ENCODE measurements at regions not wholly inside any gene's neighbourhood (a gene's known extent, or its start where the extent isn't known, plus 50 kb on each side); places are given as distances from the start of the nearest gene placed in this dataset.
A peak's percentile ranks its signal among the peaks of the same experiment; 100 is the strongest.

DNA sequence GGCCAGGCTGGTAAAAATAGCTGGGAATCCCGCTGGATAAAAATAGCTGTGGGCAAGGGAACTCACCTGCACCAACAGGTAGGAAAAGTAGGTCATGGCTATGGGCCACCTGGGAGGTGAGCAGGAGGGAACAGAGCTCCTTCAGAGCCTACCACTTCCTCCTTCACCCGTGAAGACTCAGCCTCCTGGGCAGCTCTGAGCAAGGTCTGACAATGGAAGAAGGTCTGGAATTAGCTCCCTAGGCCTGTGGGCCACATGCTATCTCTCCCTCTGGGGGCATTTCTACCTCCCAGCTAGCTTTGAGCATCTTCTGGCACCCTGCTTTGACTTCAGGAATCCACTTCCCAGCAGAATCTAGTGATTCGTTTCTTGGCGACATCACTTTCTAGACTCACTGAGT lies 153.9 kb downstream of the MRPL14 start:
- Mint-ChIP-seq H3K4me3 (no peak overlapping the region), H3K27ac (no peak overlapping the region), H3K9me3 (peaks cover 0 to 2% of the 10 kb centered on the region in 2 experiments; a peak in 1 of 5 replicates), H3K36me3 (ENCODE audit: insufficient read depth in 1 of 3, low read depth in 3 of 3) (no peaks in the 10 kb centered on the region), H3K27me3 (ENCODE audit: low read depth) (peaks cover 11% of the 10 kb centered on the region), H3K4me1 (peaks cover 19 to 20% of the 10 kb centered on the region in 2 experiments)
- Histone ChIP-seq H2AFZ (ENCODE audit: low read length) (no peak overlapping the region), H2BK12ac (ENCODE audit: insufficient read length, low read depth, low read length) (no peak overlapping the region), H3T11ph (ENCODE audit: low read length) (no peak overlapping the region), H4K5ac (ENCODE audit: insufficient read length, low read depth, low read length) (no peak overlapping the region), H3K9ac (ENCODE audit: extremely low read depth, insufficient read length, low read length) (no peak overlapping the region), H4K20me1 (ENCODE audit: control insufficient read depth, insufficient read depth, insufficient read length) (no peaks in the 10 kb centered on the region), H3K23ac (ENCODE audit: insufficient read length, low read depth, low read length) (no peak overlapping the region), H2AK5ac (ENCODE audit: insufficient read length, low read length) (no peak overlapping the region), H3K79me2 (ENCODE audit: insufficient read depth, low read length) (no peaks in the 10 kb centered on the region), H3K14ac (ENCODE audit: insufficient read depth, low read length) (no peak overlapping the region), H3K4me1 (ENCODE audit: insufficient read depth, low read length) (no peaks in the 10 kb centered on the region), H2BK15ac (ENCODE audit: low read depth, low read length) (no peak overlapping the region), H3K4ac (ENCODE audit: low read depth, low read length) (no peak overlapping the region), H3K18ac (ENCODE audit: insufficient read length, low read depth, low read length) (no peak overlapping the region), H2BK5ac (ENCODE audit: insufficient read length, low read length) (no peak overlapping the region), H2BK20ac (ENCODE audit: low read depth, low read length, poor library complexity, severe bottlenecking) (no peak overlapping the region), H2BK120ac (ENCODE audit: low read depth, low read length, poor library complexity, severe bottlenecking) (no peak overlapping the region), H3K4me2 (ENCODE audit: insufficient read depth, insufficient read length, low read length) (no peak overlapping the region), H3K27me3 (ENCODE audit: insufficient read depth, low read length) (no peaks in the 10 kb centered on the region), H3K23me2 (ENCODE audit: insufficient read length, low read depth, low read length, poor library complexity, severe bottlenecking) (no peaks in the 10 kb centered on the region), H4K8ac (replicated peaks; ENCODE audit: insufficient read length, low read depth, low read length) (no peak overlapping the region), H3K56ac (ENCODE audit: insufficient read length, low read depth, low read length) (no peak overlapping the region), H3K9me3 (ENCODE audit: control insufficient read depth, low read depth, low read length) (no peaks in the 10 kb centered on the region), H3K27ac (ENCODE audit: insufficient read length, low read depth, low read length) (no peak overlapping the region), H3K79me1 (ENCODE audit: insufficient read depth, low read depth, low read length, poor library complexity, severe bottlenecking) (no peaks in the 10 kb centered on the region), H4K91ac (ENCODE audit: insufficient read length, low read depth, low read length) (no peak overlapping the region)
- peak; percentile 10 for DNase-seq
- TF ChIP-seq, protein P1, sequence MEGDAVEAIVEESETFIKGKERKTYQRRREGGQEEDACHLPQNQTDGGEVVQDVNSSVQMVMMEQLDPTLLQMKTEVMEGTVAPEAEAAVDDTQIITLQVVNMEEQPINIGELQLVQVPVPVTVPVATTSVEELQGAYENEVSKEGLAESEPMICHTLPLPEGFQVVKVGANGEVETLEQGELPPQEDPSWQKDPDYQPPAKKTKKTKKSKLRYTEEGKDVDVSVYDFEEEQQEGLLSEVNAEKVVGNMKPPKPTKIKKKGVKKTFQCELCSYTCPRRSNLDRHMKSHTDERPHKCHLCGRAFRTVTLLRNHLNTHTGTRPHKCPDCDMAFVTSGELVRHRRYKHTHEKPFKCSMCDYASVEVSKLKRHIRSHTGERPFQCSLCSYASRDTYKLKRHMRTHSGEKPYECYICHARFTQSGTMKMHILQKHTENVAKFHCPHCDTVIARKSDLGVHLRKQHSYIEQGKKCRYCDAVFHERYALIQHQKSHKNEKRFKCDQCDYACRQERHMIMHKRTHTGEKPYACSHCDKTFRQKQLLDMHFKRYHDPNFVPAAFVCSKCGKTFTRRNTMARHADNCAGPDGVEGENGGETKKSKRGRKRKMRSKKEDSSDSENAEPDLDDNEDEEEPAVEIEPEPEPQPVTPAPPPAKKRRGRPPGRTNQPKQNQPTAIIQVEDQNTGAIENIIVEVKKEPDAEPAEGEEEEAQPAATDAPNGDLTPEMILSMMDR (conservative IDR thresholded peaks at IDR 0.05) = no peak
- no CpG with 5 or more reads among the region's 4 CpGs for WGBS (ENCODE audit: extremely low coverage, insufficient read length, low lambda C conversion rate)
